ENCODE measurements at regions not wholly inside any gene's neighbourhood (a gene's known extent, or its start where the extent isn't known, plus 50 kb on each side); places are given as distances from the start of the nearest gene placed in this dataset.

DNA sequence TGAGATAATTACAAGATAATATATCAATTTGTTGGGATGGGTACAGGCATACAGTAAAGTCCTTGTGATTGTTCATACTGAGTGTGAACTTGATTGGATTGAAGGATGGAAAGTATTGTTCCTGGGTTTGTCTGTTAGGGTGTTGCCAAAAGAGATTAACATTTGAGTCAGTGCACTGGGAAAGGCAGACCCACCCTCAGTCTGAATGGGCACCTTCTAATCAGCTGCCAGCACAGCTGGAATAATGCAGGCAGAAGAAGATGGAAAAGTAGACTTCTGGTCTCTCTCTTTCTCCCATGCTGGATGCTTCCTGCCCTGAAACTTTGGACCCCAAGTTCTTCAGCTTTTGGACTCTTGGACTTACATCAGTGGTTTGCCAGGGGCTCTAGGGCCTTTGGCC, 457.9 kb upstream of the SLIT2 start:
- TF ChIP-seq EED (CRISPR knock-in tag; IDR thresholded peaks at IDR 0.05) (no peak), TEAD3 (CRISPR knock-in tag; optimal IDR thresholded peaks at IDR 0.05; ENCODE audit: borderline replicate concordance) (no peak), JDP2 (CRISPR knock-in tag; IDR thresholded peaks at IDR 0.05; ENCODE audit: borderline replicate concordance) (no peak), GABPA (IDR thresholded peaks at IDR 0.05; ENCODE audit: low read depth, low read length) (no peak), GABPA (CRISPR knock-in tag; IDR thresholded peaks at IDR 0.05; ENCODE audit: low read depth) (no peak), SMAD1 (CRISPR knock-in tag; IDR thresholded peaks at IDR 0.05; ENCODE audit: borderline replicate concordance, low read depth) (no peak)
- TF ChIP-seq, protein P1, sequence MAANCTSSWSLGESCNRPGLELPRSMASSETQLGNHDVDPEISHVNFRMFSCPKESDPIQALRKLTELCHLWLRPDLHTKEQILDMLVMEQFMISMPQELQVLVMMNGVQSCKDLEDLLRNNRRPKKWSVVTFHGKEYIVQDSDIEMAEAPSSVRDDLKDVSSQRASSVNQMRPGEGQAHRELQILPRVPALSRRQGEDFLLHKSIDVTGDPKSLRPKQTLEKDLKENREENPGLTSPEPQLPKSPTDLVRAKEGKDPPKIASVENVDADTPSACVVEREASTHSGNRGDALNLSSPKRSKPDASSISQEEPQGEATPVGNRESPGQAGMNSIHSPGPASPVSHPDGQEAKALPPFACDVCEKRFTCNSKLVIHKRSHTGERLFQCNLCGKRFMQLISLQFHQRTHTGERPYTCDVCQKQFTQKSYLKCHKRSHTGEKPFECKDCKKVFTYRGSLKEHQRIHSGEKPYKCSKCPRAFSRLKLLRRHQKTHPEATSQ (CRISPR knock-in tag; IDR thresholded peaks at IDR 0.05; ENCODE audit: borderline replicate concordance) = no peak
- TF ChIP-seq, protein P2, sequence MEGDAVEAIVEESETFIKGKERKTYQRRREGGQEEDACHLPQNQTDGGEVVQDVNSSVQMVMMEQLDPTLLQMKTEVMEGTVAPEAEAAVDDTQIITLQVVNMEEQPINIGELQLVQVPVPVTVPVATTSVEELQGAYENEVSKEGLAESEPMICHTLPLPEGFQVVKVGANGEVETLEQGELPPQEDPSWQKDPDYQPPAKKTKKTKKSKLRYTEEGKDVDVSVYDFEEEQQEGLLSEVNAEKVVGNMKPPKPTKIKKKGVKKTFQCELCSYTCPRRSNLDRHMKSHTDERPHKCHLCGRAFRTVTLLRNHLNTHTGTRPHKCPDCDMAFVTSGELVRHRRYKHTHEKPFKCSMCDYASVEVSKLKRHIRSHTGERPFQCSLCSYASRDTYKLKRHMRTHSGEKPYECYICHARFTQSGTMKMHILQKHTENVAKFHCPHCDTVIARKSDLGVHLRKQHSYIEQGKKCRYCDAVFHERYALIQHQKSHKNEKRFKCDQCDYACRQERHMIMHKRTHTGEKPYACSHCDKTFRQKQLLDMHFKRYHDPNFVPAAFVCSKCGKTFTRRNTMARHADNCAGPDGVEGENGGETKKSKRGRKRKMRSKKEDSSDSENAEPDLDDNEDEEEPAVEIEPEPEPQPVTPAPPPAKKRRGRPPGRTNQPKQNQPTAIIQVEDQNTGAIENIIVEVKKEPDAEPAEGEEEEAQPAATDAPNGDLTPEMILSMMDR (CRISPR knock-in tag; IDR thresholded peaks at IDR 0.05) = no peak

All from HepG2 (cell line).